ENCODE measurements at regions not wholly inside any gene's neighbourhood (a gene's known extent, or its start where the extent isn't known, plus 50 kb on each side); places are given as distances from the start of the nearest gene placed in this dataset.
"Not testable (repeated sequence)": the region's sequence is repeated elsewhere in the genome, so short reads cannot be mapped to it uniquely, and the experiment has no call there.

DNA sequence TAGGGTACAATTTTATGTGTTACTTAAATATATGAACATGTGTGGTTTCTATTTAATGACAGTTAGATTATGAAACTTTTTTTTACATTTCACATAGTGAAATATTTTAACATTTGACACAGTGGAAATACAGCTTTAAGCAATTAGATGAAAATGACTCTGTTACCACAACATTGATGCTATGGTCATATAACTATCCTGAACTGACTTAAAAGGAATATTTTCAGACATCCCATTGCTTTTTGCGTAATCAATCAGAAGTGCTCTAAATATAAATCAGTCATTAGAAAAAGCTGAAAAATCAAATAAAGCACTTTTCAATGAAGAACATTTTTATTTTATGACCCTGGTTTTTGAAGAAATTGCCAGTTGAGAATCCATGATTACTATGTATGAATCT is 80.3 kb downstream of the UFM1 start:
- DNase-seq (ENCODE audit: low read depth) = no peak
- no peak overlapping the region for H3K4me3 ChIP-seq (ENCODE audit: low read depth, low read length)
- TF ChIP-seq, protein P1, sequence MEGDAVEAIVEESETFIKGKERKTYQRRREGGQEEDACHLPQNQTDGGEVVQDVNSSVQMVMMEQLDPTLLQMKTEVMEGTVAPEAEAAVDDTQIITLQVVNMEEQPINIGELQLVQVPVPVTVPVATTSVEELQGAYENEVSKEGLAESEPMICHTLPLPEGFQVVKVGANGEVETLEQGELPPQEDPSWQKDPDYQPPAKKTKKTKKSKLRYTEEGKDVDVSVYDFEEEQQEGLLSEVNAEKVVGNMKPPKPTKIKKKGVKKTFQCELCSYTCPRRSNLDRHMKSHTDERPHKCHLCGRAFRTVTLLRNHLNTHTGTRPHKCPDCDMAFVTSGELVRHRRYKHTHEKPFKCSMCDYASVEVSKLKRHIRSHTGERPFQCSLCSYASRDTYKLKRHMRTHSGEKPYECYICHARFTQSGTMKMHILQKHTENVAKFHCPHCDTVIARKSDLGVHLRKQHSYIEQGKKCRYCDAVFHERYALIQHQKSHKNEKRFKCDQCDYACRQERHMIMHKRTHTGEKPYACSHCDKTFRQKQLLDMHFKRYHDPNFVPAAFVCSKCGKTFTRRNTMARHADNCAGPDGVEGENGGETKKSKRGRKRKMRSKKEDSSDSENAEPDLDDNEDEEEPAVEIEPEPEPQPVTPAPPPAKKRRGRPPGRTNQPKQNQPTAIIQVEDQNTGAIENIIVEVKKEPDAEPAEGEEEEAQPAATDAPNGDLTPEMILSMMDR (conservative IDR thresholded peaks at IDR 0.05; ENCODE audit: low read depth, low read length) = no peak

DNA sequence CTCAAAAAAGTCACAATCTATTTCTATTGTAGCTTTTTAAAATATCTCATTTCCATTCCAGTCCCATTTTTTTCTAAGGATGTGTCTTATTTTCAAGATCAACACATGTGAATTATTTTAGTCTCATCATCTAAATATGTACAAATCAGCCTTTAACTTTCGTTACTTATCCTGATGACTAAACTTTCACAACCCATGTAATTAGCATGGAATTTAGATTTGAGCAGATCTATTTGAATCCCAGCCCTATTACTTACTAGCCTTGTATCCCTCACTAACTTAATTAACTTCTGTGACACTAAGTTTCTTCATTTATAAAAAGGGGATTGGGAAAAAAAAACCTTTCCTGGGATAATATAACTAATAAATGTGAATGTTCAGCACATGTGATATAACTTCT is 81.1 kb downstream of the UFM1 start:
- TF ChIP-seq, protein P1 (conservative IDR thresholded peaks at IDR 0.05; ENCODE audit: low read depth, low read length) = no peak
- H3K4me3 ChIP-seq (ENCODE audit: low read depth, low read length) = no peak overlapping the region
- DNase-seq (ENCODE audit: low read depth) = no peak

DNA sequence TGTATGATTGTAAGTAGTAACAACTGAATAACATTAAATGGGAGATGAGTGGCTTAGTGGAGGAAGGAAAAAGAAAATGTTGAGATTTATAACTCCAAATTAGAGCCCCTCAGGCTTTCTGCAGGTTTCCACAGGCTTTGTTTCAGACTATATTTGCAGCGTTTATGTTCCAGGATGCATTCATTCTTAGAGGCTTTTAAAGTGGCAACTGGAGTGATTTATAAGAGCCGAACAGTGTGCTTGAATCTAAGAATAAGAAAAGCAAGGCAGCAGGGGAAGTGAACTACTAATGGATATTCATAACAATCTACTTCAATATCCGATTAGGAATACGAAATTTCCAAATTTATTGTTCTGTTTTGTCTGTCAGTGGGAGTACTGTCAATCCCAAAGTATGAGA is 91.0 kb downstream of the UFM1 start:
- TF ChIP-seq, protein P1 (conservative IDR thresholded peaks at IDR 0.05; ENCODE audit: low read depth, low read length) = no peak
- no peak for DNase-seq (ENCODE audit: low read depth)

DNA sequence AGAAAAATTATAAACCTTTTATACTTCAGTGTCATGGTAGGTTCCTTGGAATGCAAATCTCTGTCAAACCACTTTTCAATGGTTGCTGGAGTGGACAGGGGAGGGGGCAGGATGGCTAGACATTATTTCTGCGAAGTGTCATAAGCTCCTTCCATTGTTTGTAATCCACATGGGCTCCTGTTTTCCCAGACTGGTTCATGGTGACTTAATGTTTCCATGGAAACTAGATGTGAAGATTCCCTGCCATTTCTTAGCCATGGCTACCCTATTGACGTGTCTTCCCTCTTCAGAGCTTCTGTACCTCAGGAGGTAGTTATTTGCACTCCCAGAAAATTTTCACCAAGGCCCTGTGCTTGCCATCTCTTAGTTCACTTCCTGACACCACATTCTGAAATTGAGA is 95.3 kb downstream of the UFM1 start:
- no peak overlapping the region for H3K4me3 ChIP-seq (ENCODE audit: low read depth, low read length)
- no peak for DNase-seq (ENCODE audit: low read depth)
- TF ChIP-seq, protein P1 (conservative IDR thresholded peaks at IDR 0.05; ENCODE audit: low read depth, low read length) = no peak

More for the DNA sequence above, 91.0 kb downstream of the UFM1 start:
- H3K4me3 ChIP-seq (ENCODE audit: low read depth, low read length) = no peak overlapping the region

DNA sequence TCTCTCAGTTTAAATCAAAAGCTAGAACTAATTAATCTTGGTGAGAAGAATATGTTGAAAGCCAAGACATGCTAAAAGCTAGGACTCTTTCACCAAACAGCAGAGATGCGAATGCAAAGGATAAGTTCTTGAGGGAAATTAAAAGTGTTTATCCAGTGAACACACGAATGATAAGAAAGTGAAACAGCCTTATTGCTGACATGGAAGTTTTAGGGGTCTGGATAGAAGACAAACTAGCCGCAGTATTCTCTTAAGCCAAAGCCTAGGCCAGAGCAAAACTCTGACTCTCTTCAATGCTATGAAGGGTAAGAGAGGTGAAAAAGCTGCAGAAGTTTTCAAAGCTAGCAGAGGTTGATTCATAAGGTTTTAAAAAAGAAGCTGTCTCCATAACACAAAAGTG is 103.0 kb downstream of the UFM1 start:
- DNase-seq (ENCODE audit: low read depth) = no peak
- TF ChIP-seq, protein P1 (conservative IDR thresholded peaks at IDR 0.05; ENCODE audit: low read depth, low read length) = no peak
- H3K4me3 ChIP-seq (ENCODE audit: low read depth, low read length) = no peak overlapping the region

DNA sequence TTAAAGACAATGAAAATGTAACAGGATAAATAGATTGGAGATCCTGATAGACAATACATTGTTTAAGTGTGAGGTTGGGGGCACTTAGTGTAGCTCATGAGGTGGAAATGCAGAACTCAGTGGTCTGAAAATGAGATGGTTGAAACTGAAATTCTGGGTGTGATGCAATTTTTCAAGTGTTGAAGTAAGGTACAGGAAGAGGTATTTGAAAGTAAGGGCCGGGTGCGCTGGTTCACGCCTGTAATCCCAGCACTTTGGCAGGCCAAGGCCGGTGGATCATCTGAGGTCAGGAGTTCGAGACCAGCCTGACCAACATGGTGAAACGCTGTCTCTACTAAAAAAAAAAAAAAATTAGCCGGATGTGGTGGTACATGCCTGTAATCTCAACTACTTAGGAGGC is 113.0 kb downstream of the UFM1 start:
- no peak for DNase-seq (ENCODE audit: low read depth)
- no peak overlapping the region for H3K4me3 ChIP-seq (ENCODE audit: low read depth, low read length)
- TF ChIP-seq, protein P1 (conservative IDR thresholded peaks at IDR 0.05; ENCODE audit: low read depth, low read length) = no peak

DNA sequence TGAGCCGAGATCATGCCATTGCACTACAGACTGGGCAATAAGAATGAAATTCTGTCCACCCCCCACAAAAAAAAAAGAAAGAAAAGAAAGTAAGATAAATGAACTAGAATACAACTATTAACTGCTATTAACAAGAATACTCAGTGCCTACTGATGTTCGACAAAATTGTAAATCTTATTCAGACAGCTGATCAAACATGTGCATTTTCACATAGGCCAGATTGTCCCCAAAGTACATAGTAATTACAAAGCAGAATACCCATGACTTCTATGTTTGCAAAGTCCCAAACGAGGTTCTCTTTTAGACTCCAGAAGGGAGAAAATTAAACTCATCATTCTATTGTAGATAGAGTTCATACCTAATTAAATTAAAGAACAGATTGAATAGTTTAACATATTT is 113.4 kb downstream of the UFM1 start:
- no peak for DNase-seq (ENCODE audit: low read depth)
- no peak overlapping the region for H3K4me3 ChIP-seq (ENCODE audit: low read depth, low read length)
- TF ChIP-seq, protein P1 (conservative IDR thresholded peaks at IDR 0.05; ENCODE audit: low read depth, low read length) = no peak

DNA sequence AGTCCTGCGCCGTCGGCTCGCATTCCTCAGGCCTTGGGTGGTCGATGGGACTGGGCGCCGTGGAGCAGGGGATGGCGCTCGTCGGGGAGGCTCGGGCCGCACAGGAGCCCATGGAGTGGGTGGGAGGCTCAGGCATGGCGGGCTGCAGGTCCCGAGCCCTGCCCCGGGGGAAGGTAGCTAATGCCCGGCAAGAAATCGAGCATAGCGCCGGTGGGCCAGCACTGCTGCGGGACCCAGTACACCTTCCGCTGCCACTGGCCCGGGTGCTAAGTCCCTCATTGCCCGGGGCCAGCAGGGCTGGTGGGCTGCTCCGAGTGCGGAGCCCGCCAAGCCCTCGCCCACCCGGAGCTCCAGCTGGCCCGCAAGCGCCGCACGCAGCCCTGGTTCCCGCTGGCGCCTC is 122.8 kb downstream of the UFM1 start:
- H3K4me3 ChIP-seq (ENCODE audit: low read depth, low read length); DNase-seq (ENCODE audit: low read depth): not testable (repeated sequence)

Data from epithelial cell of proximal tubule (primary cell).